Epithelial cell of esophagus (primary cell): ENCODE measurements at regions not wholly inside any gene's neighbourhood (a gene's known extent, or its start where the extent isn't known, plus 50 kb on each side); places are given as distances from the start of the nearest gene placed in this dataset.
"Not testable (repeated sequence)": the region's sequence is repeated elsewhere in the genome, so short reads cannot be mapped to it uniquely, and the experiment has no call there.

ENCODE experiments used
- DNase-seq: peaks from one replicate; pipeline ENCODE4 v3.0.0; 2010; ENCODE audit warnings: low read depth
- H3K4me3 ChIP-seq: 2 replicates; pipeline ENCODE4 v1.5.1; 2011; ENCODE audit warnings: mild to moderate bottlenecking, low read length, control low read depth
- TF ChIP-seq, protein P1 (sequence below): IDR thresholded peaks from 2 replicates; pipeline ENCODE4 v1.5.1; 2011; ENCODE audit warnings: low read depth, mild to moderate bottlenecking, low read length, control low read depth, inconsistent platforms; ENCODE audit not compliant: insufficient read depth; ENCODE audit errors: missing control alignments

DNA sequence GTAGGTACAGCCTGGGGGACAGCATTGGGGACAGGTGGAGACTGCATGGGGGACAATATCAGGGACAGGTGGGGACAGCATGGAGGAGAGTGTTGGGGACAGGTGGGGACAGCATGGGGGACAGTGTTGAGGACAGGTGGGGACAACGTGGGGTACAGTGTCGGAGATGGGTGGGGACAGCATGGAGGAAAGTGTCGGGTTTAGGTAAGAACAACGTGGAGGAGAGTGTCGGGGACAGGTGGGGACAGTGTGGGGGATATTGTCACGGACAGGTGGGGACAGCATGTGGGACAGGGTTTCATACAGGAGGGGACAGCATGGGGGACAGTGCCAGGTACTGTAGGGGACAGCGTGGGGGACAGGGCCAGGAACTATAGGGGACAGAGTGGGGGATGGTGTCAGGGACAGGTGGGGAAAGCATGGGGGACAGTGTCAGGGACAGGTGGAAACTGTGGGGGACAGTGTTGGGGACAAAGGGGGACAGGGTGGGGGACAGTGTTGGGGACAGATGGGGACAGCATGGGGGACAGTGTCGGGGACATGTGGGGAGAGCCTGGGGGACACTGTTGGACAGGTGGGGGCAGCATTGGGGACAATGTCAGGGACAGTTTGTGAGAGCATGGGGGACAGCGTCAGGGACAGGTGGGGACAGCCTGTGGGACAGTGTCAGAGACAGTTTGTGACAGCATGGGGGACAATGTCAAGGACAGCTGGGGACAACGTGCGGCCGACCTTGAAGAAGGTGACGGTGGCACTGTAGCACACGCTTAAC lies 213.1 kb downstream of the TMEM121 start:
- DNase-seq = no peak
- TF ChIP-seq, protein P1, sequence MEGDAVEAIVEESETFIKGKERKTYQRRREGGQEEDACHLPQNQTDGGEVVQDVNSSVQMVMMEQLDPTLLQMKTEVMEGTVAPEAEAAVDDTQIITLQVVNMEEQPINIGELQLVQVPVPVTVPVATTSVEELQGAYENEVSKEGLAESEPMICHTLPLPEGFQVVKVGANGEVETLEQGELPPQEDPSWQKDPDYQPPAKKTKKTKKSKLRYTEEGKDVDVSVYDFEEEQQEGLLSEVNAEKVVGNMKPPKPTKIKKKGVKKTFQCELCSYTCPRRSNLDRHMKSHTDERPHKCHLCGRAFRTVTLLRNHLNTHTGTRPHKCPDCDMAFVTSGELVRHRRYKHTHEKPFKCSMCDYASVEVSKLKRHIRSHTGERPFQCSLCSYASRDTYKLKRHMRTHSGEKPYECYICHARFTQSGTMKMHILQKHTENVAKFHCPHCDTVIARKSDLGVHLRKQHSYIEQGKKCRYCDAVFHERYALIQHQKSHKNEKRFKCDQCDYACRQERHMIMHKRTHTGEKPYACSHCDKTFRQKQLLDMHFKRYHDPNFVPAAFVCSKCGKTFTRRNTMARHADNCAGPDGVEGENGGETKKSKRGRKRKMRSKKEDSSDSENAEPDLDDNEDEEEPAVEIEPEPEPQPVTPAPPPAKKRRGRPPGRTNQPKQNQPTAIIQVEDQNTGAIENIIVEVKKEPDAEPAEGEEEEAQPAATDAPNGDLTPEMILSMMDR = no peak
- H3K4me3 ChIP-seq = no peak overlapping the region

DNA sequence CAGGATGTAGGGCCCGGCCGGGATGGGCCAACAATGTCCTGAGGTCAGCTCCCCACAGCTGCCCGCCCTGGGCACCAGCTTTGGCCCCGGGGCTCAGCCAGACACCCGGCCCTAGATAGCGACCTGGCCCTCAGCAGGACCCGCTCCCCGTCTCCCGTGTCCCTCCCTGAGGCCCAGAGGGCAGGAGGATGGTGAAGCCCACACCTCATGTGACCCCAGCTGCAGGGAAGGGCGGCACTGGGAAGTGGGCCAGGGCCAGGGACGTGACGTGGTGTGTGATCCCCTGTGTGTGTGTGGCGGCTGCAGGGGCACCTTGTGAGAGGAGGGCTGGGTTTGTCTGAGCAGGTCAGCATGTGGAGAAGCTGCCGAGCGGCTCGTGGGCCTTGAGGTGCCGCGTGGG lies 213.9 kb downstream of the TMEM121 start:
- not testable (repeated sequence) for DNase-seq, H3K4me3 ChIP-seq

DNA sequence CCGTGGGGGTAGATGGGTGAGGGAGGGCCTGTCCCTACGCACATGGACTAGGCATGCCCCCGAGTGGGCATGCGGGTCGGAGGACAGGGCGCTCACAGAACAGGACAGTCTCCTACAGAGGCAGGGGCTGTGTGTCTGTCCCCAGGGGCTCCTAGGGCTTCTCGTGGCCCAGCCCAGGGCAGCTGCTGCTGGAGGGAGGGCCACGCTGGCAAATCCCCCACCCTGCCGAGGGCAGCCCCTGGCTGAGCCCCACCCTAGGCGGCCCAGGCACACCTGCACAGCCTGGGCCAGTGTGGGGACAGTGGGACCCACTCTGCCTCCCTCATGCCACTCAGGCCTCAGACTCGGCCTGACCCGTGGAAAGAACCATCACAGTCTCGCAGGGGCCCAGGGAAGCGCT lies 214.6 kb downstream of the TMEM121 start:
- H3K4me3 ChIP-seq, DNase-seq: not testable (repeated sequence)

DNA sequence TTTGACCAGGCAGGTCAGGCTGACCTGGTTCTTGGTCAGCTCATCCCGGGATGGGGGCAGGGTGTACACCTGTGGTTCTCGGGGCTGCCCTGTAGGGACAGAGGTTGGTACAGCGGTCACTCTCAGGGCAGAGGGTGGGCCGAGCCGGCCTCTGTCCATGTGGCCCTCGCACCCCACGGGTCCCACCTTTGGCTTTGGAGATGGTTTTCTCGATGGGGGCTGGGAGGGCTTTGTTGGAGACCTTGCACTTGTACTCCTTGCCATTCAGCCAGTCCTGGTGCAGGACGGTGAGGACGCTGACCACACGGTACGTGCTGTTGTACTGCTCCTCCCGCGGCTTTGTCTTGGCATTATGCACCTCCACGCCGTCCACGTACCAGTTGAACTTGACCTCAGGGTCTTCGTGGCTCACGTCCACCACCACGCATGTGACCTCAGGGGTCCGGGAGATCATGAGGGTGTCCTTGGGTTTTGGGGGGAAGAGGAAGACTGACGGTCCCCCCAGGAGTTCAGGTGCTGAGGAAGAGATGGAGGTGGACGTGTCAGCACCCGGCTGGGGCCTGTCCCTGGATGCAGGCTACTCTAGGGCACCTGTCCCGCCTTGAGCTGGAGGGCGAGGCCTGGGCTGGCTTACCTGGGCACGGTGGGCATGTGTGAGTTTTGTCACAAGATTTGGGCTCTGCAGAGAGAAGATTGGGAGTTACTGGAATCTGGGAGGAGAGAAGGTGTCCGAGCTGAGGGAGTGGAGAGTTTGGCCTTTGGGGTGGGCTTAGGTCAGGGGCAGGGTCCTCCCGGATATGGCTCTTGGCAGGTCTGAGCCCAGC lies 215.5 kb downstream of the TMEM121 start:
- H3K4me3 ChIP-seq, DNase-seq: not testable (repeated sequence)

DNA sequence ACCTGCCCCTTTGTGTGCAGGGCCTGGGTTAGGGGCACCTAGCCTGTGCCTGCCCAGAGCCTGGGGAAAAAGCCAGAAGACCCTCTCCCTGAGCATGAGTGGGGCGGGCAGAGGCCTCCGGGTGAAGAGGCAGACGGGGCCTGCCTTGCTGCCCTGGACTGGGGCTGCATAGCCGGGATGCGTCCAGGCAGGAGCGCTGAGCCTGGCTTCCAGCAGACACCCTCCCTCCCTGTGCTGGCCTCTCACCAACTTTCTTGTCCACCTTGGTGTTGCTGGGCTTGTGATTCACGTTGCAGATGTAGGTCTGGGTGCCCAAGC lies 216.1 kb downstream of the TMEM121 start:
- TF ChIP-seq, protein P1 = no peak
- DNase-seq = no peak

DNA sequence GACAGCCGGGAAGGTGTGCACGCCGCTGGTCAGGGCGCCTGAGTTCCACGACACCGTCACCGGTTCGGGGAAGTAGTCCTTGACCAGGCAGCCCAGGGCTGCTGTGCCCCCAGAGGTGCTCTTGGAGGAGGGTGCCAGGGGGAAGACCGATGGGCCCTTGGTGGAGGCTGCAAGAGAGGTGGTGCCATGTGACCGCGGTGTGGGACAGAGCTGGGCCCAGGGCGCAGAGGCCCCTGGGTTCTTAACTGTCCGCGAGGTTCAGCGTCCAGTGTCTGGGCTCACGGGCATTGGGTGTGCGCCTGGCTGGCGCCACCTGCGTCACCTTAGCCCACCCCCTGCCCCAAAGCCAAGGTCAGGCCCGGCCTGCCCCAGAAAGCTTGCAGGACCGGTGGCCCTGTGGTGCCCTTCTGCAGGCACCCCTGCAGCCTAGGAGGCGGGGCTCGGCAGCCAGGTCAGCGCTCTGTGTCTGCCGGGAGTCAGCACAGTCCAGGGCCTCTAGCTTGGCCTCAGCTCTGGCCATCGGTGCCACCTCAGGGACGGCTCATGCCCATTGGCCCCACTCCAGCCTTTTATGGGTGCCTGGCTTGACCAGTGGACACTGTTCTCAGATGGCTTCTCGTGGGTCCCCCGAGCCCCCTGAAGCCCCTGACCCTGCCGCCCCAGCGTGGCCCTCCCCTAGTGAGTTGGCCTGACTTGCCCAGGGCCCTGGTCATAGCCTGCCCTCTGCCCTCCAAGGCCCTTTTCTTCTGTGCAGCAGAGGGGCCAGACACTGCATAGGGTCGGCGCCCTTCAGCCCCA lies 216.7 kb downstream of the TMEM121 start:
- not testable (repeated sequence) for H3K4me3 ChIP-seq

More for the DNA sequence above, 216.1 kb downstream of the TMEM121 start:
- H3K4me3 ChIP-seq = no peak overlapping the region

DNA sequence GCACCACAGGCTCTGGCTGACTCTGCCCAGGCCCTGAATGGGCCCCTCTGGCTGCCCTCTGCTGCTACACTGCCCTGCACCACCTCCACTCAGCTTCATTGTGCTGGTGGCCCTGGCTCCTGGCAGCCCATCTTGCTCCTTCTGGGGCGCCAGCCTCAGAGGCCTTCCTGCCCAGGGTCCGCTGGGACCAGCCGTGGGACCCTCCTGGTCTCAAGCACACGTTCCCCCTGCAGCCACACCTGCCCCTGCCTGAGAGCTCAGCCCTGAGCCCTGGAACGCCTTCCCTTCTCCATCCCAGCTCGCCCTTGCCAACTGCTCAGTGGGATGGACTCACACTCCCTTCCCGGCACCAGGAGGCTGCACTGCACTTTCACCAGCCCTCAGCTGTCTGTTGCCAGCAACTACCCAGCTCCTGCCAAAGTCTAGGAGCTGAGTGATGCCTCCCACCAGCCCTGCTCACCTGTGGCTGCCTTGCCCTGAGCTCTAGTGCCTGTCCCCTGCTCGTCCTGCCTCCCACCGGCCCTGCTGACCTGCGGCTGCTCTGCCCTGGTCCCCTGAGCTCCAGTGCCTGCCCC lies 217.9 kb downstream of the TMEM121 start:
- DNase-seq, H3K4me3 ChIP-seq: not testable (repeated sequence)

More for the DNA sequence above, 216.7 kb downstream of the TMEM121 start:
- not testable (repeated sequence) for DNase-seq

DNA sequence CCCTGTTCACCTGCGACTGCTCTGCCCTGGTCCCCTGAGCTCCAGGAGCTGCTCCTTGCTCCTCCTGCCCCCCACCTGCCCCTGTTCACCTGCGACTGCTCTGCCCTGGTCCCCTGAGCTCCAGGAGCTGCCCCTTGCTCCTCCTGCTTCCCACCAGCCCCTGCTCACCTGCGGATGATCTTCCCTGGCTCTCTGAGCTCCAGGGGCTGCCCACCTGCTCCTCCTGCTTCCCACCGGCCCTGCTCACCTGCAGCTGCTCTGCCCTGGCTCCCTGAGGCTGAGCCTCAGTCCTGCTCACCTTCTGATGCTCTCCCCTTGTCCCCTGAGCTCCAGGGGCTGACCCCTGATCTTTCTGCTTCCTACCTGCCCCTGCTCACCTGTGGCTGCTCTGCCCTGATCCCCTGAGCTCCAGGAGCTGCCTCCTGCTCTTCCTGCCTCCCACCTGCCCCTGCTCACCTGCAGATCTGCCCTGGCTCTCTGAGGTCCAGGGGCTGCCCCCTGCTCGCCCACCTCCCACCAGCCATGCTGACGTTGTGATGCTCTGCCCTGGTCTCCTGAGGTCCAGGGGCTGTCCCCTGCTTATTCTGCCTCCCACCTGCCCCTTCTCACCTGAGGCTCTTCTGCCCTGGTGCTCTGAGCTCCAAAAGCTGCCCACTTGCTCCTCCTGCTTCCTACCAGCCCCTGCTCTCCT lies 219.2 kb downstream of the TMEM121 start:
- H3K4me3 ChIP-seq = no peak overlapping the region
- DNase-seq = no peak
- TF ChIP-seq, protein P1 = no peak

DNA sequence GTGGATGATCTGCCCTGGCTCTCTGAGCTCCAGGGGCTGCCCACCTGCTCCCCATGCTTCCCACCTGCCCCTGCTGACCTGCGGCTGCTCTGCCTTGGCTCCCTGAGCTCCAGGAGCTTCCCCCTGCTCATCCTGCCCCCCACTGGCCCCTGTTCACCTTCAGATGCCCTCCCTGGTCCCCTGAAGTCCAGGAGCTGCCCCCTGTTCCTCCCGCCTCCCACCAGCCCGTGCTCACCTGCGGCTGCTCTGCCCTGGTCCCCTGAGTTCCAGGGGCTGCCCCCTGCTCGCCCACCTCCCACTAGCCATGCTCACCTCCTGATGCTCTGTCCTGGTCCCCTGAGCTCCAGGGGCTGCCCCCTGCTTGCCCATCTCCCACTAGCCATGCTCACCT lies 219.7 kb downstream of the TMEM121 start:
- TF ChIP-seq, protein P1 = no peak
- H3K4me3 ChIP-seq = no peak overlapping the region
- no peak for DNase-seq

DNA sequence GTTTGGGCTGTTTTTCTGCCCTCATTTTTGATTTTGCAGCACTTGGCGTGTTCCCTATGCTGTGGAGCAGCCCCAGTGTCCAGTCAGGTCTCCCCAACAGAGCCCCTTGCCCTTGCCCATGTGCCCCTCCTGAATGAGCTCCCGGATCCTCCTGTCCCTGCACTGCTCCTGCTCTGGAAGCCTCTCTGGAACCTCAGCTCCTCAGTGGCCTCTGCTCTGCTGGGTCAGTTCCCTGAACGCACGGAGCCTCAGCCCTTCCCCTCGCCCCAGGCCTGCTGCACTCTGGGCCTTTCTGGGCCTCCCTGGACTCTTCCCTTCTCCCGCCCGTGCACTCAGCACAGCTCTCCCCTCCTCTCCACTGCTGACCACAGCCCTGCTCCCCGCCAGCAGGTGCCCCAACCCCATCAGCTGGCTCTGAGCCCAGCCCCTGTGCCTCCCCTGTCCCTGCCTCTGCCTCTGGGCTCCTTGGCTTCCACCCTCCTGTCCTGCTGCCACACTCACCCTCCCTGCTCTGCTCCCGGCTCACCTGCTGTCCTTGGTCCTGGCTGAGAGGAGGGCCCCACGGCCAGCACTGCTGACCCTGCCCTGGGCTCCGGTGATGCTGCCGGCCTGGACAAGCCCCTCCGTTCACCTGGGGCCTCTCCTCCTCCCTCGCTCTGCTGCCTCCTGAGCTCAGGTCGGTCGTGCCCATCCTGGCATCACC lies 220.6 kb downstream of the TMEM121 start:
- DNase-seq, H3K4me3 ChIP-seq: not testable (repeated sequence)

DNA sequence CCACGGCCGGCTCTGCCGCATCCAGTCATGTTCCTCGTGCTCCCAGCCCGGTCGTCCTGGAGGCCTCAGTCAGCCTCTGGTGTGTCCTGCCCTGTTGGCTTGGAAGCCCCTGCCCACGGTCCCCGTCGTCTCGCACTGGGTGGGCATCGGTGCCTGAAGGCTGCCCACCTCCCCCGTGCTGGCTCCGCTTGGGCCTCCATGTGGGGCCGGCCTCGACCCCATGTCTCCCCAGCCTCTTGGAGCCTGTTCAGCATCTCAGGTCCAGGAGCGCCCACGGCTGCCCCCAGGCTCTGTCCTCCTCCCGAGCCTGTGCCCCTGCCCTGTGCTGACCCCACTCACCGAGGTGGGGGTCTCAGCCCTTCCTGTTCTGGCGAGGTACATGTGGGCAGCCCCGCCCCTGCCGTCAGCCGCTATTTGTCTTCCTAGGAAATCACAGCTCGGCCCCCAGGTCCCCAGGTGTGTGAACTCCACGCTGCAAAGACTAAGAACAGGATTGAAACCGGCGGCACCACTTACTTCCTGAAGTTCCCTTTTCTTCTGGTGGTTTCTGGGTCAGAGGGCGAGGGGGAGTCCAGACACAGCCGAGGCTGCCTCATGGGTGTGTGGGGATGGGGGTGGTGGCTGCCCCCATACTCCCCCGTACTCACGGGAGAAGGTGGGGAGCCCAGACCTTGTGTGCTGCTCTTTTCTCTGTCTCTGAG lies 221.3 kb downstream of the TMEM121 start:
- DNase-seq, H3K4me3 ChIP-seq: not testable (repeated sequence)
